Activated CD8-positive, alpha-beta memory T cell treated with anti-CD3 and anti-CD28 coated beads for 36 hours (primary cell): ENCODE measurements at regions not wholly inside any gene's neighbourhood (a gene's known extent, or its start where the extent isn't known, plus 50 kb on each side); places are given as distances from the start of the nearest gene placed in this dataset.
"Not testable (repeated sequence)": the region's sequence is repeated elsewhere in the genome, so short reads cannot be mapped to it uniquely, and the experiment has no call there.

Experiments used
- CTCF ChIA-PET: fragments of 350-600 bp; sonication (Branson Sonifier 250); formaldehyde crosslinking; loops from one replicate; lab custom pipeline; 2021; ENCODE audit warnings: antibody characterized with exemption; lab: Charles Lee
- POLR2A ChIA-PET: fragments of 350-600 bp; sonication (Branson Sonifier 250); formaldehyde crosslinking; loops from one replicate; lab custom pipeline; 2021; ENCODE audit warnings: antibody characterized with exemption; lab: Charles Lee

DNA sequence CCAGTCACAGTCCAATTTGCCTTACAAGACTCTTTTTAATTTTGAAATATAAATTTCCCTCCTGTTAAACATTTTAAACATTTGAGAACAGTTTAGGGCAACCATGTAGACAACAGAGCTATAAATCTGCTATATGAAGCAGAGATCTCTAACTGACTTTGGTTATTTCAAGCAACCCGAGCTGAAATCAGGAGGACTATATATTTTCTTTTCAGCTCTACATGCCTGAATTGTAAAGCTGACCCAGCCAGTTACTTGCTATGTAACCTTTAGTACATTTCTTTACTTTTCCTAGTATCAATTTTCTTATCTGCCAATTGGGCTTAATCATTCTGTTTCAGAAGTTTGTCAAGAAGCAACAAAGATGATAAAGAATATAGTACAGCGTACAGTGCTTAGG lies 457.4 kb upstream of the NECTIN3 start:
- POLR2A ChIA-PET: no interaction called here
- CTCF ChIA-PET: no interaction called here

DNA sequence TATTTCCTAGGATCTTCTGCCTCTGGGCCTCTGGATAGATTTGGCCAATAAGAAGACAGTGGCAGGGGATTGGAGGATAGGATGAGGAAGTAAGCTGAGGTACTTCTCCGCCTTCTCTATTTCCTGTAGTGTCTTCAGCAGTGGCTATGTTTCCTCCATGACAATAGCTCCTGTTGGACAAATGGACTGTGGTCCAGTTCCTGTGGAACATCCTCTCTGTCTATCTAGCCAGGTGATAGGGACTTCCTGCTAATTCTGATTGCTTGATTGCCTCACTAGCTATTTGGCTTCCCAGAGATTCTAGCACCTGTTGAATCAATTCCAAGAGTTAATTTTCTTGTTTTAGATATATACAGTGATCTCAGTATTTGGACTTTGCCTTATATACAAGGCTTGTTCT lies 456.2 kb upstream of the NECTIN3 start:
- POLR2A ChIA-PET: no interaction called here
- CTCF ChIA-PET: no interaction called here

DNA sequence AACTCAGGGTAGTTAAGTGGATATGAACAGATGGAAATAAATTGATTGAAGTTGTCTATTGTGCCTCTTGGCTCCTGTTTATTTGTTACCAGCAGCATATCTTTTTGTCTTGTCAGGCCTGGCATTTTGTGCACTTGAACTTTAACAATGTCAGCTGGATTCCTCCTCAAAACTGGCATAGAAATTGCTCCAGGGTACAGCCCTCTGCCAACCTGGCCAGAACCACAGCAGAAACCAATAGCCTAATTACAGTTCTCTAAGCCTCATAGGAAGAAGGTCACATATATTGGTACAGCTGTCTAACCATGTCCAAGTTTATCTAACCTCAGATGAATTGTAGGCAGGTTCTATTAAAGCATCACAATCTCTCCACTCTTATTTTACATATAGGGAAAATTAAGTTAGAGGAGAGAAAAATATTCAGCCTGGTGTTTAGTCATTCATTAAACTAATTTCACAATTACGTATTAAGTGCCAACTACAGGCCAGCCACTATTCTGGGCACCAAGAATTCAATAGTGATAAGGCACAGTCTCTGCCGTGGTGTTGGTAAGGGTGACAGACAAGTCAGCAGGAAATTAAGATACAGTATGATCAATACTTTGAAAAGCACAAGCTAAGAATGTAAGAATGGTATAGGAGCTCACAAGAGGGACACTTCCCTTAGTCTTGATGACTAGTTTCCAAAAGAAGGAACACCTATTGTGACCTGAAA lies 452.9 kb upstream of the NECTIN3 start:
- POLR2A ChIA-PET: no interaction called here
- CTCF ChIA-PET: no interaction called here

DNA sequence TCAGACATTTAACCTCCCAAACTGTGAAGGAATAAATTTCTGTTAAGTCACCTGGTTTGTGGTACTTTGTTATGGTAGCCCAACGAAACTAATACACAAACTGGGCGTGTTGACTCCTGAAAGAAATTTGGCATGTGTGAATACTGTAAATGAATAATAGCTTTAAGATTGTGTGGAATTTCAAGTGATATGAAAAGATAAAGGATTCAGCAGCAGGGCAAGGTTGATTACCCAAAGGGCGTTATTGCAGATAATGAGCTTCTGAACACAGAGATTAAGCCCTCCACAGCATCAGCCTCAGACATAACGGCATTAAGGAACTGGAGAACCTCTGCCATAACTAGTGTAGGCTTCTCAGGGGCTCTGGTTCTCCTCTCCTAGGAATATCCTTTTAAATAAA lies 451.5 kb upstream of the NECTIN3 start:
- ChIA-PET CTCF (no interaction called here), POLR2A (no interaction called here)

DNA sequence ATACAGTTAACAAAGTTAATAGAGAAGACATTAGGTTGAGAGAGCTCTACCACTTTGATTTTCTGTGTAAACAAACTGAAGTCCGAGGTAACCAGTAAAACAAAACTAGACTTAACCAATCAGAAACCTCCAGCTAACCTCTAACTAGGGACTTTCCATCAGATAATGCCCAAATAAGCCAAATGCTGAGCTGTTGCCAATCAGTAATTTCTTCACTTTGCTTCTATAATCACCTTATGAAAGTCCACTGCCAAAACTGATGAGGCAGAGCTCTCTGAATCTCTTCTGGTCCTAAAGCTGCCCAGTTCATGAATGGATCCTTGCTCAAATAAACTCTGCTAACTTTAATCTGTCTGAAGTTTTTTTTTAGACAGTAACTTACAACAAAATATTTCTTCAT lies 448.0 kb upstream of the NECTIN3 start:
- CTCF ChIA-PET: no interaction called here
- POLR2A ChIA-PET: no interaction called here

DNA sequence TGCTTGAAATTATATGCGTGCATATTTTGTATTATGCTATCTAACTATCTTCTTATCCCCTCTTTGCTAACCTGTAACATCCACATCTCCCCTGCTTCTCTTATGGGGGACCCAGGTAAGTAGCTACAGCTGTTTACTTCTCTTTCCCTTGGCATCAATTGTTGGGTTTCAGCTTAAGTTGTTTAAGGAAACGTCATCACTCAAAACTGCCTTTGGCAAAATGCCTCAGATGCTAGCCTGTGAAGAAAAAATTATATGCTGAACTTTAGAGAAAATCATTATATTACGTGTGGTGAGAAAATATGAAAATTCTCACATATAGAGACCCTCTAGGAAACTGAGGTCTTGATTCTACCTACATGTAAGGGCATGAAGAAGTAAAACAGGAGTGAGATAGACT lies 447.0 kb upstream of the NECTIN3 start:
- ChIA-PET POLR2A (no interaction called here), CTCF (interaction anchor here (0.6 kb wide), 1 partner anchor 294 kb away, joined by 3 read pairs; no protein-coding TSS in a partner anchor)

DNA sequence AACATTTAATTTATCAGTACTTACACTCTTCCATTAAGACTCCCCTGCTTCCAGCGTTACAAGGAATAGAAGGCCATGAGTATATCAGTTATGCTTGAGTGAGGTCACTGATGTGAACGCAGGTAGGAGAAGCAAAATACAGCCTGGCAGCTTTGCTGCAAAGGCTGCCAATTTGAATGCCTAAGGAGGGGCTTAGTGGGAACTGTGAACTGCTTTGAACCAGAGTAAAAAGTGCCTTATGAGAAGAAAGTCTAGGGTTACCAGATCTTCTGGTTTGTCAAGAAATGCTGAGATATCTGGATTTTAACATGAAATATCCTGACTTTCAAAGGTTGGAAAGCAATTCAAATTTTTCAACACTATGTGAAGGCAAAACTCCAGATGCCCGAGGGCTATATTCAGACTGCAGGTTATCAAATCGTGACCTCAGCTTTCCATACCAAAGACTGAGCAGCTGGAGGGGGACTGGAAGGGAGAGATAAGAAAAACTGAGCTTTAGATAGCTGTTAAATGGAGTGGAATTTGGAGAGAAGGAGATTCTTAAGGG lies 446.3 kb upstream of the NECTIN3 start:
- ChIA-PET CTCF (no interaction called here), POLR2A (no interaction called here)

DNA sequence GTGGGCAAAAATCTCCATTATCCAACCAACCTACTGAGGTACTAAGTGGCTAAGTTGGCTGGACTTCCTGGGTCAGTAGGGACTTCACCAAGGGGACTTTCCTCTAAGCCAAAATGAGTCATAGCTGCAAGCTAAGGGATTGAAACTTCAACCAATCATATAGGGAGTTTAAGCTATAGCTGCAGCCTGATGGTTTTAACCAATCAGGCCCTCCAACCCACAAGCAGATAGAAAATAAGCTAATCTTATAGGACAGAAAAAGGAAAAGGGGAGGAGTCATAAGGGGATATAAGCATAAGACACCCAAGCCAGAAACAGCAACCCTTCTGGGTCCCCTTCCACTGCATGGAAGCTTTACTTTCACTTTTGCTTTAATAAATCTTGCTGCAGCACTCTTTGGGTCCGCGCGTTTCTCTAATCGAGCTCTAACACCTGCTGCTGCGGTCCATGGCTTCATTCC lies 444.9 kb upstream of the NECTIN3 start:
- CTCF ChIA-PET, POLR2A ChIA-PET: not testable (repeated sequence)

DNA sequence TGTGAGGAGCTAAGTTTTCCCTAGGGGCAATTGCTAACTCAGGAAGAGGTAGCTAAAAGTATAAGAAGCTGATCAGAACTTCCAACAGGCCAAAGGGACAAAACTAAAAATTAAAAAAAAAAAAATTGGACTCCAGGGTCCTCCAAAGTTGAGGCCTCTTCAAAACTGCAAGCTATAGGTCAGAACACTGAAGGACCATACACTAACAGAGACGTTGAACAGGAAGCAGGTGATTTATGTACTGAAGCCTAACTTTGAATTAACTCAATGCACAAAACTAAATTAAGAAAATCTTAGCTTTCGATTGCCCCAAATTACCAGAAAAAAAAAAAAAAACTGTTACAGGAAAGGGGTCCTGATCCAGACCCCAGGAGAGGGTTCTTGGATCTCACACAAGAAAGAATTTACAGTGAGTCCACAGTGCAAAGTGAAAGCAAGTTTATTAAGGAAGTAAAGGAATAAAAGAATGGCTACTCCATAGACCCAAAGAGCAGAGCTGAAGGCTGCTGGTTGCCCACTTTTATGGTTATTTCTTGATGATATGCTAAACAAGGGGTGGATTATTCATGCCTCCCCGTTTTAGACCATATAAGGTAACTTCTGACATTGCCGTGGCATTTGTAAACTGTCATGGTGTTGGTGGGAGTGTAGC lies 442.8 kb upstream of the NECTIN3 start:
- ChIA-PET CTCF (no interaction called here), POLR2A (no interaction called here)

DNA sequence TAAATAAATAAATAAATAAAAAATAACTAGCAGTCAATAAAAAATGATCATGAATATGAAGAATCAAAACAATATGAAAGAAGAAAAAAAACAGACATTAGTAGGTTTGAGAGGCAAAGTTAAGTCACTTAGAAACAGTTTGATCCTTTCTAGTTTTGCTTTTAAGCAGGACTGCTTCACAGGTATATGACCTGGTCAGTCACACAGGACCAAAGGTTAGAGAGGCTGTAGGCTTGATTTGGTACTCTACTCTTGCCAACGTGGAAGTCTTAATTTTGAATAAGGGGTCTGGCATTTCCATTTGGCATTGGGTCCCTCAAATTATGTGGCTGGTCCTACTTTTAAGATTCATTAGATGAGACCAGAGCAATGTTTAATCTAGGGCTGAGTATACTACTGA lies 441.7 kb upstream of the NECTIN3 start:
- ChIA-PET POLR2A (no interaction called here), CTCF (no interaction called here)

DNA sequence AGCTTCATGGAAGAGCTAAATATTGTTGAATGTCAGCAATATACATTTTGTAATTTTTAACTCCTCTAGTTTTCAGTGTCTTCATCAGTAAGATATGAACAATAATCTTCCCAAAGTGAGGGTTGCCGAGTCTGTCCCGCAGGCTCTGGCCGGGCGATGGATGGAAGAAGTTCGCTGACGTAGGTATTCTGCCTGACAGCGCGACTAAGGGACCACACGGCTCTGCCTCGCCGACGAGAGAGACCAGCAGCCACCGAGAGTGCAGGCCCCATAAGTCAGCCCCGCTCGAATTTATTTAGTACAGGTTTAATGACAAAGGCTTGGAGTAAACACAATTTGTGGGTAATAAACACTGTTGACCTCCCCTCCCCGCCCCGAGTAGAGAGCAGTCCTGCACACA lies 427.4 kb upstream of the NECTIN3 start:
- POLR2A ChIA-PET: no interaction called here

DNA sequence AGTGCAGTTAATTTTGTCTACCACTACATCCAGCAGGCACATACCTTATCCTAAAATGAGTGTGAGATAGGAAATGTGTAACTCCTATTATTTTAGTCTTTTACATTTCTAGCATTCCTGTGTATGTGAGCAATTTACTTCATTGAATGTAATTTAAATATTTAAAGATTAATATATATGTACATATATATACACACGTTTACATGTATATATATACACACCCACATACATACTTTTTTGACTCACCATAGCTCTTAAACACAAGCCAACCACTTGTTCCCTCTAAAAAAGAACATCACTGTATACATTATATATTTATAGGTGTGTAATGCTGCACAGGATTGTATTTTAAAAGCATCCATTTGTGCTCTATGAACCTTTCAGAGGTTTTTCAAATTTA lies 425.6 kb upstream of the NECTIN3 start:
- POLR2A ChIA-PET: no interaction called here
- CTCF ChIA-PET: no interaction called here

More for the DNA sequence above, 427.4 kb upstream of the NECTIN3 start:
- CTCF ChIA-PET: no interaction called here

DNA sequence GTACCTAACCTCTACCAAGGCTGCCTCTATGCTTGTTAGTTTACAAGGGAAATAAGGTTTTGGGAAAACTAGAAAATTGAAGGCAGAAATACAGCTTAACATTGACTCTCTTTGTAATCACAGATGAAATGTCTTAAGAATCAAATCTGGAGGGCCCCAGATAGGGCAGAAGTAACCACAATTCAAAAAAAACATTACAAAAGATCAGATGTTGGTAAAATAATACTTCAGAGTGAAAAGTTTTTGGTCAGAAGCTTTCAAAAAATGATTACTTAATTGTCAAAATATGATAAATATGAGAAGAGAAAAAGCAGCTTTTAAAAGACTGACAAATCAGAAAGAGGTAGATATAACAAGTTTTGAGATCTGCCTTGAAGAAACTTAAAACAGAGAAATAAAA lies 425.1 kb upstream of the NECTIN3 start:
- CTCF ChIA-PET: no interaction called here

DNA sequence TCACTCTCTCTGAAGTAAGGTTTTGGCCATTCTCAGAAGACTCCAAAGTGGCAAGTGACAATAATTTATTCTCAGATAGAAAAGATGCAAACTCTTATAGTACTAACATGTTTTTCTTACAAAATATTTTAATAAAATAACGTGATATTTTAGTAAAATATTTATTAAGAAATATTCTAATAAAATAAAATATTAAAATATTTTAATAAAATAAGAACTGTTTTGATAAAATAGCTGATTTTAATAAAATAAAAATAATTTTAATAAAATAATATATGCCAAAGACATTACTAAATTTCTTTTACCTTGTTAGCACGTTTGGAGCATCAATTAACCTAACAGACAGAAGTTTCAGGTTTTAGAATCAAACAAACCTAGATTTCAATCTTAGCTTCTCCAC lies 424.0 kb upstream of the NECTIN3 start:
- POLR2A ChIA-PET: no interaction called here
- CTCF ChIA-PET: no interaction called here

More for the DNA sequence above, 425.1 kb upstream of the NECTIN3 start:
- POLR2A ChIA-PET: no interaction called here

DNA sequence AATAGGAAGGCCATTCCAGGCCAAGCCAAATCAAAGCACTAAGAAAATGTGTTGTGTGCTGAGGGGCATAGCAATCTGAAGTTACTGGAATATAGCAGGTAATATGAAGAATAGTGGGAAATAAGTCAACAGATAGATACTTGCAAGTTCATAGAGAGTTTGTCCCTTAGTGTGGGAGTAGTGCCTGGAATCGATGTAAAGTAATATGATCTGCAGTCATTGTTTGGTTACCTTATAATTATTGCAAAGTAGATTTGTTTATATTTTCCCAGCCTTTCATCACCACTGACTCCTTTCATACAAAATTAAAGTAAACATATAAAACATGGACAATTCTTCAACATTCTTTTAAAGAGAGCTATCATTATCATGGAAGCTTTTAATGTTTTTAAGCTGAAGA lies 420.9 kb upstream of the NECTIN3 start:
- CTCF ChIA-PET: no interaction called here
- POLR2A ChIA-PET: no interaction called here

DNA sequence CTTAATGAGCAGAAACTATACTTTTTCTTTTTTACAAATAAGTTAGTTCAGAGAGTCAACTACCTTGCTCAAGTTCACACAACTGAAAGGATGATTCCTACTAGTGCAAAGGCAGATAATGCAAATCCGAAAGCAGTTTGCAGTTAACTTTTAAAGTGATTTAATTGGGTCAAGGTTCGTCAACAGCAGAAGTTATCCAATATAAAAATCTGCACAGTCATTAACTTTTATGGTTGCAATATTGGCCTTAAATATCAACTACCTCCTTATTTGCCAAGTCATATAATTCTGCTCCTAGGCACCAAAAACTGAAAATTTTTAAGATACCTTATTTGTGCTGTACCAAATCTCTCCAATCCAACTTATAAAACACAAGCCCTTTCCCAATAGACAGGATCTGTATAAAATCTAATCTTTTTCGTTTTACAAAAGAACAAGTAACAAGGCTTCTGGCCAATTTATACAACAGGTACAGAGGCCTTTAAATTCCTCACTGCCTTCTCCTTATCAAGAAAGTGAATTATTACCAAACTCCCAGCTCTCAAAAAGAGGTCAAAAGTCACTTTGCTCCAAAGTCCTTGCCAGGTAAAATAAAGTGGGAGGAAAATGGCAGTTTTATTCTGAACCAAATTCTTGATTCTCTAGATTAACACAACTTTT lies 416.6 kb upstream of the NECTIN3 start:
- POLR2A ChIA-PET: no interaction called here
- CTCF ChIA-PET: no interaction called here

DNA sequence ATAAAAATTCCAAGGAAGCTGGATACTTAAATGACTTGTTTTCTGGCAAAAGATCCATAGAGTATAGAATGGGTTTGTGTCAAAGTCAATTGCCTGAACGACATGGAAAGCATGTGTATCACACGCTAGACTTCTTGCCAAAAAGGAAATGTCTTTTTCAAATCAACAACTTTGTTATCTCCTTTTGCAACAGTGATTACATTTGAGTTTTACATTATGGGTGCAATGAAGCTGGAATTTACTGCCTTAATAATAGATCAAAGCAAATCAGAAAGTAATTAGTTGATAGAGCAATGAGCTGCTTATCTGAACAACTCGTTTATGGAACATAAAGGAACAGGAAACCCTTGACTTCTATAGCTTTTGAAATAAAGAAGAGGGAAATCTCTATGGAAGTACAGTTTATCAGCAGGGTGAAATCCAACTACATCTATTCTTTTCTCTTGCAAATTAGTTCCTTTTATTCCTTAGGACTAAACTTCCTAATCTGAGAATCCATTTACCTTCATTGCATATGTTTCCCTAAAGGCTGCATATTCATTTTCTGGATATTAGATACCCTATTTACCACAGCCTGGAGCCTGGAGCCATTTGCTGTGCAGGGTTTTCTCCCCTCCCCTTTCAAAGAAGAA lies 415.1 kb upstream of the NECTIN3 start:
- ChIA-PET POLR2A (no interaction called here), CTCF (no interaction called here)

DNA sequence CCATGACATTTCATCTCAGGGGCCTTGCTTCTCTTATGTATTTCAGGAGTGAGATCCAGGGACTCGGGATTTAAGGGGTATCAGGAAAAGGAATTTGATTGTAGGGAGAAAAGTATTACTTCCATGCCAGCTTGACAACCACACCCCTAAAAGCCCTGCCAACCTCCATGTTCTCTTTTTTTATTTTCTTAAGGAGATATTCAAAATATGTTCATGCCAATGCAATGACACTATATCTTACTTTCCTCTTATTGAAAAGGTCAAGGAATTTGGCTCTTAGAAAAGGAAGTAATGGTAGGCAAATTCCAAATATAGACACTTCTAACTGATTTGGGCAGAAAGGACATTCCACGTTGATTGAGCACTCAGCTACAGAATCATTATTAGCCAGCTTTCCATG lies 407.5 kb upstream of the NECTIN3 start:
- ChIA-PET CTCF (no interaction called here), POLR2A (no interaction called here)

DNA sequence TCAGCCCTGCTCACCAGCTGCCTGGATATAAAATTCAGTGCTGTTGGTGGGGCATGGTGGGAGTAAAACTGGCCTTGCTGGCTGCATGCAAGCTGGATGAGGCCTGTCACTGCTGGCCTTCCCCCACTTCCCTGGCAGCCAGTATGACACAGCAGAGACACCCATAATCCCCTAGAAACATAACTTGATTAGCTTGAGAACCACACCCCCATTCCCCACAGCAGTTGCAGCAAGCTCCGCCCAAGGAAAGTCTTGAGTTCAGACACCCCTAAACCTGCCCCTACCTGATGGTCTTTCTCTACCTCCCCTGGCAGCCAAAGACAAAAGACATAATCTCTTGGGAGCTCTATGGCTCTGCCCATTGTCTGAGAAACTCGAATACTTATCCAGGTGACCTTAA lies 405.1 kb upstream of the NECTIN3 start:
- POLR2A ChIA-PET: no interaction called here

DNA sequence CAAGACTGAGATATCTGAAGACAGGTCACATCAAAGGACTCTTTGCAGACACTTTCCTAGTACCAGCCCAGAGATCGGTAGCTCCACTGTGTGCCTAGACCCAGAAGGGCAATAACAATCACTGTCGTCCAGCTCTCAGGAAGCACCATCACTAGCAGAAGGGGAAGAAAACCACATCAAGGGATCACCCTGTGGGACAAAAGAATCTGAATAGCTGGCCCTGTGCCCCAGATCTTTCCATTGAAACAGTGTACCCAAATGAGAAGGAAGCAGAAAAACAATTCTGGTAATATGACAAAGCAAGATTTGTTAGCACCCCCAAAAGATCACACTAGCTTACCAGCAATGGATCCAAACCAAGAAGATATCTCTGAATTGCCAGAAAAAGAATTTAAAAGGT lies 404.4 kb upstream of the NECTIN3 start:
- POLR2A ChIA-PET: no interaction called here
- CTCF ChIA-PET: no interaction called here

More for the DNA sequence above, 405.1 kb upstream of the NECTIN3 start:
- CTCF ChIA-PET: no interaction called here
